Activated gamma-delta T cell treated with Interleukin-2 at 50 U/mL for 16 hours (primary cell): ENCODE measurements at regions not wholly inside any gene's neighbourhood (a gene's known extent, or its start where the extent isn't known, plus 50 kb on each side); places are given as distances from the start of the nearest gene placed in this dataset.

Source experiments
- DNase-seq: peaks from one replicate; pipeline ENCODE4 v3.0.0-alpha.2; 2020

DNA sequence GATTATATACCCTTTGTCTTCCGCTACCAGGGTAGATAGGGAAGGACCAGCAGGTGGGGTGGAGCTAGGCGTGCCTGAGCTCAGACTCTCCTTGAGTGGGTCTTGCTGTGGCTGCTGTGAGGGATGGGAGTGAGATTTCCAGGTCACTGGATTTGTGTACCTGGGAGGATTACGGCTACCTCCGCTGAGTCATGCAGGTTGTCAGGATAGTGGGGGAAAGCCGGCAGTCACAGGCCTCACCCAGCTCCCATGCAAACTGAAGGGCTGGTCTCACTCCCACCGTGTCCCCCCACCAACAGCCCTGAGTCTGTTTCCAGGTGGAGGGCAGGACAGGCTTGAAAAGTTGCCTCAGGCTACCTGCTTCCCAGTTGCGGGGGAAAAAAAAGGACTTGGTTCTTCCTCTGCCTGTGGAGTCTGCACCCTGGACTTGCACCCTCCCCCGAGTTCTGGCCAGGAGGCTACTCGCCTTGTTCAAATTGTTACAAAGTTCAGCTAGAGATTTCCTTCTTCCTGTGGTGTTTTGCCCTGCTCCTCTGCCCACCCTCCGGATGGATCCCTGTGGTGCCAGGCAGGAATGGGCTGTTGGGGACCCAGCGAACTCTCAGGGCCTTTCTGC, 268.3 kb downstream of the VAPA start:
- DNase-seq: no peak

DNA sequence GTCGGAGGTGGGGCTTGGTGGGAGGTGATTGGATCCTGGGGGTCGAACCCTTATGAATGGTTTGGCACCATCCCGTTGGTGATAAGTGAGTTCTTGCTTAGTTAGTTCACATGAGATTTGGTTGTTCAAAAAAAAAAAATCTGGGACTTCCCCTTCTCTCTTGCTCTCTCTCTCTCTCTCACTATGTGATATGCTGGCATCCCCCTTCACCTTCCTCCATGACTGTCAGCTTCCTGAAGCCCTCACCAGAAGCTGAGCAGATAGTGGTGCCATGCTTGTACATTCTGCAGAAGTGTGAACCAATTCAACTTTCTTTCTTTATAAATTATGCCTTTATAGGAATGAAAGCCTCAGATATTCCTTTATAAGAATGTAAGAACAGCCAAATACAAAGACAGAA, 269.7 kb upstream of the APCDD1 start:
- DNase-seq: no peak

DNA sequence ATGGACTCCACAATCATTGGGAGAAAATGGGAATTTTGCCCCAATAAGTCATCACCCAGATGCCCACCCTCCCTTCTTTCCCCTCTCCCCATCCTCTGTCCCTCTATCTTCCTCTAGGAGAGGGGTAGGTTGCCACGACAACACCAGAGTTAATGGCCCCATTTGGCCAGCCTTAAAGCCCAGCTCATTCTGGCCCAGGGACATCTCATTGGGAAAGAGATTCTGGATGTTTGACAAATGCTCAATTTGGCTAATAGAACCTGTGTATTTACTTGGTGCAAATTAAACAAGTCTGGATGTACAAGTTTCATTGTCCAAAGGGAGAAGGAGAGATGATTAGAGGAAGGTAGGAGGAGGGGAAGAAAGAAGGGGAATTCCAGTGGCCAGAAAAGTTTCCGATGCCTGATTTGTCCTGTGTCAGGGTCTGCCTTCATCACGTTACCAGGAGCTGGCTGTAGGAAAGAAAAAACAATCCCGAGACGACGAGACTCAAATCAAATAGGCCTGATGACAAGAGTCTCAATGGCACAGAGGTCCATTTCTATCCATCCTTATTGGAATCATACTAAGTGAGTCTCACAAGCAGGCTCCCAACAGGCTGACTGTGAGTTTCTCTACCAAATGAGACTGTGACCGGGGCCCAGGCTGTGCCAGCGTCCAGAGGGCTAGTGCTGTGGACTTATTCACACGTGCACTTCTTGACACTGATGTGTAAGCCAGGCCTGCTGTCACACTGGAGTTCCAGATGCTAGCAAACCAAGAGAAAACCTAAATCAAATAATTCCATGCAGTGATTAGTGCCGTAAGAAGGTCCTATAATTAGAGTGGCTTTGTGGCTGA, 265.2 kb upstream of the APCDD1 start:
- no peak for DNase-seq

DNA sequence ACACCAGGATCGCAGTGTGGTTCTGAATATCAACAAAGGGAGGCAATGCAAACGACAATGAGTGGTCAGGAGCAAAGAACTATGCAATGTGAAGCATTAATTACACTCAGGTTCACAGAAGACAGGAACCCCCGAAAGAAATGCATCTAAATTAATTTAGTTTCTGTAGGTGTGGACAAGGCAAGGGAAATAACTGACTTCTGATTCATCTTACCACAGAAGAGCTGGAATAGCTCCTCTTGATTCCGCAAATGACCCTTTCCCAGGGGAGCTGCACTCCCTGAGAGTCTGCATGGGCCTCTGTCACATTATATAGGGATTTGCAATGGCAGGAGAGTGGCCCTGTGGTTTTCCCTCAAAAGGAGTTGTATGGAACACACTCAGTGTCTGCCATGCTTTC, 263.9 kb upstream of the APCDD1 start:
- no peak for DNase-seq

DNA sequence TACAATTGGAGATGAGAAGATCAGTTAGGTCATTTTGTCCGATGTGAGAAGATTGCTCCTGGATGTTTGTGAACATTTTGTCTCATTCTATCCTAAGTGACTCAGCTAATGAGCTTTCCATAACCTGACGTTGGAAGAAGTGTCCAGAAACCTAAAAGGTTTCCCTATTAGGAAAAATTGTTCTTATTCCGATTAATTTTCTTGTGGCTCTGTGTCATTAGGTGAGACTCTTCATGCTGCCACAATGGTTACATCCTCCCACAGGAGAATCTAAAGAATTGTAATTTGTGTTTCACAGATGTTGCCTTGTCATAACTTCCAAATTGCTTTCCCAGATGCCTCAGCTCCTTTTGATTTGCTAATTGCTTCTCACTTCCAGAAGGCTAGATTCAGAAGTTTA, 261.0 kb upstream of the APCDD1 start:
- no peak for DNase-seq

DNA sequence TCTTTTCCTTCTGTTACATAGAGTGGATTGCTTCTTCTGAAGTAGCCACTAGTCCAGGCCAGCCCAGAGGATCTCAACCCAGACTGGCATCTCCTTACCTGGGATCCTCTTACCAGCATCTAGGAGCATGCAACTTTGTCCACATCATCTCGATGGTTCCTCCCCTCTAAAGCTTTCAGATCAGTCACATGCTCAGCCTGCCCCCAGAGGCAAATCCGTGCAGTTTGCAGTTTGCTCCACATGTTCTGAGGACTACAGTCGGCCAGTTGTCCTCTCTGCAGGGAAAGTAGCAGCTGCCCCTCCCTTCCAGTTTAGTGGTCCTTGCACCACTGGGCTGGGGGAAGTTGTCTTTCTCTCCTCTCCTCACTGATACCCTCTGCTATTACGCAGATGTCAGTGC, 259.8 kb upstream of the APCDD1 start:
- no peak for DNase-seq

DNA sequence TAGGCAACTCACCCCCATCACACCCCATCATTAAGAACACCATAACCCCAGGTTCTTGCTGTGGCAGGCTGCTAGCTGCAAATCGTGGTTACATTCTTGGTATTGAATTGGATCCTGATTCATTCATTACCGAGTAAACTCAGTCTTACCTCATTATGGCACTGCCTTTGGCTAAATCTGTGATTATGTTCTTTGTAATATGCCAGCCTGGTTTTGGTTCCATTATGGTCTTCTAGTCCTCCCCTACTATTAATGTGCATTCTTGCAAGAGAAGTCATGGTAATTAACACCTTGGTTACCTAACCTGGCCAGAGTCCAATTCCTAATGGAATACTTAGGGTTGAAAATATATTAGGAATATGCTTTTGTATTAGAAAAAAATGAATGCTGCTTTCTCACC, 258.9 kb upstream of the APCDD1 start:
- no peak for DNase-seq

DNA sequence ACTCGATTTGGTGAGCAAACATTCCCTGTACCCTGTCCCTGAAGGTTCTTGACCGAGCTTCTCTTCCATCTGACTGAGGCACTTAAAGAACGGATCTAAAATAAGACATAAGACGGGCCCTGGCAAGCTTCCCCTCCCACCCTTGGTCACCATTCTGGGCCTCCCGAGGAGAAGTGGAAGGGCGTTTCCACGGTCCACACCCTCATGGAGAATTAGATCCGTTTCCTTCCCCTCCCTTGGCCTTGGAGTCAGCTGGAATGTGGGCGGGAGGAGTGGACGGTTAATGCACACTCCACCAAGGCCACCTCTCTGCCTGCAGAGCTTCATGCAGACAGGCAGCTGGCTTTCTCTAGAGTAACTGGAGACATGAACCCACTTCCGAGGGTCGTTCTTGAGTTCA, 257.3 kb upstream of the APCDD1 start:
- DNase-seq: no peak

DNA sequence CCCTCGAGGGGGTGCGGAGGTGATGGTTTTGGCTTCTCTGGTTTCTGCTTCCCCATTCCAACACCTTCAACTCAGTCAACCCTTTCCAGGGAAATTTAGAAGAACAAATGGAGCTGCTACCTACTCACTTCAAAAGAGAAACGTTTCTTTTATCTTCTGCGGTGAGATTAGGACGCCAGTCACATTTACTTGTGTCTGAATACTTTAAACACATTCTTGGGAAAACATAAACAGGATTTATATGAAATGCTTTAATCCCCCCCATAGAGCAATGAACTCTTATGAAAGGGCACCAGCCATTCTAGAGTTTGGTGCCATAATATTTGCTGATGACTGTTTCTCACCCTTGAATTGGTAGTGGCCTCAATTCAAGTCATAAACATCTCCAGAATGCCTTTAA, 253.2 kb upstream of the APCDD1 start:
- no peak for DNase-seq

DNA sequence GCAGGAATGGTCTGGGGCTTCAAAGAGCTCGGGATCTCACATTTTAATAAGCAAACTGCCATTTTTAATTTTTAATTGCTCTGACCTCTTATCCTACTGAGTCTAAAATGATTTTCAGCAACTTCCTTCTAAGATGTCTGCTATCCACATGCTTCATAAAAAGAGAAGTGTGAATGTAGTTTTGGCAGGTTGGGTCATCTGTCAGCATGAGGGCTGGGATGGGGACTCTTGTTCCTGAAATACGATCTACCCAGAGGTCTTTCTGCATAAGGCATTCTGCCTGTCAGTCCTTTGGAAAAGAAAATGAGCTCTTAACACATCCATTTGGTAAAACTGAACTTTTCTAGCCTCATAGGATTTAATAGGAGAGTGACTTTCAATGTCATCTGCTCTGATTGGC, 252.8 kb upstream of the APCDD1 start:
- no peak for DNase-seq

DNA sequence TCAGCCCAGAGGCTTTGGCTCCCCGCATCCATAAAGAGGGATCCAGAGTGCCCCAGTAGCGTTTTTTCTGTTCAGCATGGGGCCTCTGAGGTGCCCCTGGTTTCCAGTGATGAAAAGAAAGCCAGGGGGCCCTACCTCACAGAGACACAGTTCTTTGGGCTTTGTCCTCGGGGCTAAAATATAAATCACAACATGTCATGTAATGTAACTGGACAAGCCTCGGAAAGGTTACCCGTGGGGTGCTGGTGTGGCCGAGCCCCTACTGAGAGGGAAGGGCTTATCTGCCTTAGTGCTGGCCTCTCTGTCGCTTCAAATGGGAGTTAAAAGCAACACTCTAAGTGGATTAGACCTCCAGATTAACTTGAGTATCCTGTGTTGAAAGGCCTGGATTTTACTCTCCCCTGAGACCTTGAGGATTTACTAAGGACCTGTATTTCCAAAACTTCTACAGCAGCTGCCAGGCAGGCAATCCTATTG, 251.6 kb upstream of the APCDD1 start:
- DNase-seq: no peak

DNA sequence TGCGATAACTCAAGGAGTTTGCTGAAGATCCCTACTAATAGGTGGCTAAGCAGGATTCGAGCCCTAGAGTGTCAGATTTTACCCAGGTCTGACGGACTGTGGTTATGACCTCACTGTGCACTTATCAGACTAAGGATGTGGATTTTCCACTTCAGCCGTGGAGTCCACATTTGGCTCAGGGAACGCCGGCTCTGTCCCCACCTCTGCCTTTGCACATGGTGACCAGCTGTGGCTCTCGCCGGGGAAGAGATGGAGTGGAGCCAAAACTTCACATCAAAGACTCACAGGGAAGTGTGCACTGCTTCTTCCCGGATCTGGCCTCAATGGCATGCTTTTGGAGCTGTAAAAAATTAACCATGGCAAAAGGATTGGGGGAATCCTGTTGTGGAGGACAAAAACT, 249.3 kb upstream of the APCDD1 start:
- no peak for DNase-seq

DNA sequence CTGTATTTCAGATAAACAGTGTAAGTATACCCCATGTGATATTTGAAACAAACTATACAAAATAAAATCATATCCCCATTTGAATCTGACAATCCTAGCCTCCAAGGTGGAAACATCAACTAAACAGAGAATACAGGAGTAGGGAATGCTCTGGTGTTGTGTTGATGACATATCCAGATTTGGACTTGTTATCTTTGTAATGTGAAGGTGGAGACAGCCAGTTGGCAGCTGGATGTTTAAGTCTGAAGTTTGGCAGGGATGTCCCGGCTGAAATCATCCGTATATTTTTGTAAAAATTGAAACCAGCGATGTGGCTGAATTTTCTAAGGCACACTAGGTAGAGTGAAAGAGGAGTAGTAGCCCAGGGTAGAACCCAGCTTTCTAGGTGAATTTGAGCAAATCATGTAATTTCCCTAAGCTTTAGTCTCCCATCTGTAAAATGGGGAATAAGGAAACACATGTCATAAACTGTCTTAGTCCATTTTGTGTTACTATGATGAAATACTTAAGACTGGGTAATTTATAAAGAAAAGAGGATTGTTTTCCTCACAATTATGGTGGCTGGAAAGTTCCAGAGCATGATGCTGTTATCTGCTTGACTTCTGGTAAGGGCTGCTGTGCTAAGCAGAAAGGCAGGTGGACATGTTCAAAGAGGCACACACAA, 246.6 kb upstream of the APCDD1 start:
- DNase-seq: no peak

DNA sequence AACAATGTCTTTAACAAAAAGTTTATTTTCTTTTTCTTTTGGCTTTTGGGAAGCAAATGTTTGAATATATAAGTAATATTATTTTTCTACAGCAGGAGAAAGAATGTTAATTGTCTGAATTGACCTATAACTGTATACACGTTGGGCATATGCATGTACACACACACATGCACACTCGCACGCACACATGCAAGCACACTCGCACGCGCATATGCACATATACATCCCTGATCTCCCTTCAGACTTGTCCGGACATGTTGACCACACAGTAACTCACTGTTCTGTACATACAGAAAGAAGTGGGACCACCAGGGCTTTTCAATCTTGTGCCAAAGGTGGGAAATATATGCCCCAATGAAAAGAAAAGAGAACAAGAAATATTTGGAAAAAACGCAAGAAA, 245.1 kb upstream of the APCDD1 start:
- no peak for DNase-seq

DNA sequence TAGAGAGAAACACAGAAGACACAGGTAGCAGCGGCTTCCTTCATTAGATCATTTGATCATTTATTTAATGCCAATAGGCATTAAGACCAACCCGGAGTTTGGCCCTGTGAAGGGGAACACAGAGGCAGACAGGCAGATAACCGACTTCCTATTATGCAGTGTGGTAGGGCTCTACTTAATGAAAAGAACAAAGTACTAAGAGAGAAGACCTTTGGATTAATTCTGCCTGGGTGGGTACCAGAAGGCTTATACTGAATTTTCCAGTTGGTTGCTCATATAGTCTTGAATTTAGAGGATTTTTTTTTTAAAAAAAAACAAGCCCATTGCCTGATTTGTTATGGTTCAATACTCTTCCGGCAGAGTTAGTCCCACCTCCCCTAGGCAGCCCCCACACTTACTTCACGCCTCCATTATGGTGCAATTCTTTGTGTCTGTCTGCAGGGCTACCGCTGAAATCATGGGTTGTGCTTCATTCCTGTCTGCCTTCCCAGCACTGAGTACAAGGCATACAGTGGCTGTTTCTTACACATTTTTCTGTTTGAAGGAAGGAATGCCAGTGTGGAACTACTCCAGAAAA, 244.3 kb upstream of the APCDD1 start:
- DNase-seq: no peak

DNA sequence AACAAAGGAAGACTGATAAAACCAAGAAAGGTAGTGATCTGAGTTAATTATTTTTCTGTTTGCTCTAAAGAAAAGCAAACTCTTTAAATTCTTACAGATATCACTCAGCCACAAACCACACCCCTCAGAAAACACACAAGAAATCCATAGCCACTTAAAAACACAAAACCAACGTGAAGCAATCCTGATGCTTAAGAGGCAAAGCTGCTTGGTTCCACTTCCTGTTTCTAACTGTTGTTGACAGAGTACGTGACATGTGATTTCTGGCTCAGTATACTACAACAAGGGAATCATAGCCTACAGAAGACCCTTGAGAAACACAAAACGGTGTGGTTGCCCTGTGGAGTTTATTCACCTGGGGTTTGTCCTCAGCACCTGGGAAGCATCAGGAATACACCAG, 240.9 kb upstream of the APCDD1 start:
- DNase-seq: no peak

DNA sequence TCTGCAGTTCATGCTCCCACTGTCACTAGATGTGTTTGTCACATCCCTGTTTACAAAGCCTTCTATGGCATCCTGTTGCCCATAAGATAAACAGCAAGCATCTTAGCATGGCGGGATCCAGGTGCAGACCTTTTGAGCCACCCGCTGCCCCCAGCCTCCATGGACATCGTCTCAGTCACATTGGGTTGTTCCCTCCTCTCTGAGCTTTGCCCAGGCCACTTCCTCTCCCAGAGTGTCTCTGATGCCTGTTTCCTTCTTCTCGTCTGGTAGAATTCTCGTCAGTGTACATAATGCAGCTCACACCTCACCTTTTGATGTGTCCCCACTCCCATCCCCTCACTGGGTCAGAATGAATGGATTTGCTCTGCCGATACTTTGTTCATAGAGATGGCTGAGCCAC, 239.0 kb upstream of the APCDD1 start:
- no peak for DNase-seq

DNA sequence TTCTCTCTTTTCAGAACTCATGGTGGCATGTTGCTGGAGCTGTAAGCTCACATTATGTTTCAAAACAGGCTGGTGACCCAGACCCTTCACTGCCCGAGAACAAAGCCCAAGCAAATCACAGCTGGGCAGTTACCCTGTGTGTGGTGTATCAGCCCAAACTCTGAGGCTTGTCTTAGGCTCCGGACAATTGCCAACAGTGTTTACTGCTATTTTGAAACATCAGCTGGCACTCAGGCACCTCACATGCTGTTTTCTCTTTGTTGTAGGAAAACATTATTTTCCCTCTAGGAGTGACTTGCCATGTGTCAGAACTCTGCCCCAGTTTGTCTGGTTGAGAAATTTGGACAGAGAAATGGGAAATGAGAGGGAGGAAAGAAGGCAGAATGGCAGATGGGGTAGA, 237.6 kb upstream of the APCDD1 start:
- no peak for DNase-seq

DNA sequence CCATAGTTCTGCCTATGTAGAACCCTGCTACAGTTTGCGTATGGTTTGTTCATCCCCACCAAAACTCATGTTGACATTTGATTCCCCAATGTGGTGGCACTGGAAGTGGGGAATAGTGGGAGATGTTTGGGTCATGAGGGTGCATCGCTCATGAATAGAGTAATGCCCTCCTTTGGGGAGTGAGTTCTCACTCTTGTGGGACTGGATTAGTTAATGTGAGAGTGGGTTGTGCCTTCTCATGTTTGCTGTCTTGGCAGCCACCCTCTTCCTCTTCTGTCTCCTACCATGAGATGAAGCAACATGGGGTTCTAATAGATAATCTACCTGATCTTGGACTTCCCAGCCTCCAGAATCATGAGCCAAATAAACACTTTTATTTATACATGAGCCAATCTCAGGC, 237.2 kb upstream of the APCDD1 start:
- no peak for DNase-seq

DNA sequence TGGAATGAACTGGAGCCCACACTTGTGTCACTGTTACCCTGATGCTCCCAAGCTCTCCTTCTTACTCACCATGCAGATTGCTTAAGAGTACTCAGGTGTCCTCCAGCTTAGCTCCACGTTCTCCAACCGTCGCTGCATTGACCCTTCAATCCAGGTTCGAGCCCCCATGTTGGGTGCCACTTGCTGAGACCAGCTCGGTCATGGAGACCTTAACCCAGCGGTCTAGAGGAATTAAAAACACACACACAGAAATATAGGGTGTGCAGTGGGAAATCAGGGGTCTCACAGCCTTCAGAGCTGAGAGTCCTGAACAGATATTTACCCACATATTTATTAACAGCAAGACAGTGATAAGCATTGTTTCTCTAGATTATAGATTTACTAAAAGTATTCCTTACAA, 229.1 kb upstream of the APCDD1 start:
- DNase-seq: no peak

DNA sequence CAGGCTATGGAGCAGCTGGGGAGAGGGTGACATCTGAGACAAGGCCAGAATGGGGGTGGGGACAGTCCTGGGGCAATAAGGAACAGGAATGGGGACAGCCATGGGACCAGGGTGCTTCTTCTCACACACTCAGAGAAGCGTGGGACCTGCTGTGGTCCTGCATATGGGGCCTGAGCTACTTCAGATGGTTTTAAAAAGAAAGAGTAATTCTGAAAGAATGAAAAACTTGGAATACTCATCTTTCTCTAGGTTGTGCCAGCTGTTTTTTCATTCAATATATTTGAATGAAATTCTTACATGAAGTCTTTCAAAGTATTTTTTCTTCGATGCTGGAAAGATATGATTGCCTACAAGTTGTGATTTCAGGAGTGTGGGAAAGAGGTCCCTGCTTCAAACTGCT, 227.5 kb upstream of the APCDD1 start:
- no peak for DNase-seq

DNA sequence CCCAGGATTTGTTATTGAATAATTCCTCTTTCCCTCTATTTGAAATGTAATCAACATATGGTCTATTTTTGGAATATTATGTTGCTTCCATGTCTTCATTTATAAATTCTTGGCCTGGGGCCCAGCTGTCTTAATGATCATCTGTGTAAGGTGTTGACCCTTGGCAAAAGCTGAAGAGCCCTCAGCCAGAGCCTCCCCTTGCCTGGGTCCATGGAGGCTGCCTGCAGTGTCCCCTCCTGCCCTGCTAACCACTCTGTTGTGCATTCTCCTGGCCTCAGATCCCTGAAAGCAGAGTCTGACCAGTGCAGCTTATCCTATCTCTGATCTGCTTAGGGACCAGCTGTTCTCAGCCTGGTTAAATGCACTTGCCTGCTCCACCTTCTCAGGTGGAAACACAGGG, 226.1 kb upstream of the APCDD1 start:
- DNase-seq: no peak

DNA sequence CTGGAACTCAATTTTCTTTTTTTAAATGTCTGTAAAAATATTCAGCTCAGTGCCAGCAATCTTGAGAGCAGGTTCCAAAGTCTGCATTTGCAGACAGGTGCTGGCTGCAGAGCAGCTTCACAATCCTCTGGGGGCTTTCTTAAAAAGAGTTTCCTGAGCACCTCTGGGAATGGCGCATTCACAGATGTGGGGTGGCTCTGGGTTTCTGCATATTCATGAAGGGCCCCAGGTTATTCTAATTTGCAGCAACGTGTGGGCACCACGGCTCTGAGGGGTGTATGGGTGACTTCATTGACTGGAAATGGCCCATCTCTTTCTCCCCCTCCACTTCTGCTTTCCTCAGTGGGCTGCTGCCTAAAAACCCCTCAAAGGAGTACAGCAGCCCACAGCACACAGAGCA, 225.0 kb upstream of the APCDD1 start:
- no peak for DNase-seq

DNA sequence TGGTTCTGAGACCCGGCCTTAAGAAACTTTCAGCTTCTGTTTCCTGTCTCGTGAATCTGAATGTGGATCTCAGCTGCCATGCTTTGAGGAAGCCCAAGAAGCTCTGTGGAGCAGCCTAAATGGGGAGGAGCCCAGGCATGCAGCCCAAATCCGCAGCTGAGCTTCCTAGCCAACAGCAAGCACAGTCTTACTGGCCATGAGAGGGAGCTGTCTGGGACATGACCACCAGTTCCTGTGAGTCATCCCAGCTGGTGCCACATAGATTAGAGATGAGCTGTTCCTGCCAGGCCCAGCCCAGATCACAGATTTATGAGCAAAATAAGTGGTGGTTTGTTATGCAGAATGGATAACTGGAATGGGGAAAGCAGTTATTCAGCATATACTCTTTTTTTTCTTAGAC, 224.4 kb upstream of the APCDD1 start:
- DNase-seq: no peak
